ENCODE measurements at regions not wholly inside any gene's neighbourhood (a gene's known extent, or its start where the extent isn't known, plus 50 kb on each side); places are given as distances from the start of the nearest gene placed in this dataset.

GRCh38 chr13:33352041-33352440, 66.5 kb upstream of the STARD13 start:
- CTCF ChIA-PET, result no interaction called here
- Histone ChIP-seq H3K9me3 (ENCODE audit: control insufficient read depth, insufficient read depth, low read depth, low read length) (no peaks in the 10 kb centered on the region), H3K36me3 (ENCODE audit: control insufficient read depth, insufficient read depth, low read length) (no peaks in the 10 kb centered on the region), H3K4me3 (ENCODE audit: low read depth in 2 of 2, low read length in 2 of 2) (no peak overlapping the region), H3K27ac (ENCODE audit: low read length) (no peak overlapping the region), H3K4me1 (ENCODE audit: control insufficient read depth, insufficient read depth, low read length) (no peaks in the 10 kb centered on the region), H3K27me3 (ENCODE audit: control insufficient read depth, insufficient read depth, low read length) (peaks cover 2% of the 10 kb centered on the region; the same call in 1 of the 2 replicates)
- DNase-seq (ENCODE audit: low read depth, low spot score) (no peak), ATAC-seq (no peak)
- TF ChIP-seq TCF7L2 (IDR thresholded peaks at IDR 0.05; ENCODE audit: low read depth, low read length) (no peak), REST (IDR thresholded peaks at IDR 0.05; ENCODE audit: insufficient read depth in 1 of 2, low read depth in 2 of 2, low read length in 1 of 2) (no peak), SIN3A (IDR thresholded peaks at IDR 0.05; ENCODE audit: borderline replicate concordance, insufficient read depth, low read depth, low read length) (no peak), POLR2AphosphoS5 (IDR thresholded peaks at IDR 0.05; ENCODE audit: low read depth, low read length) (no peak), CTCF (IDR thresholded peaks at IDR 0.05) (no peak)
- POLR2A ChIA-PET, result no interaction called here
- in situ Hi-C loops (cut with HindIII; ENCODE audit: low pct_unique_long_range_greater_than_20kb, low sequenced_read_pairs) (no loop called here), intact Hi-C loops (cut with micrococcal nuclease; ENCODE audit: unreplicated experiment) (no loop called here)
- no TSS peak for BruUV-seq (replicated peaks)

GRCh38 chr13:33352526-33352925, 67.0 kb upstream of the STARD13 start:
- DNase-seq (ENCODE audit: low read depth, low spot score) (no peak), ATAC-seq (no peak)
- POLR2A ChIA-PET, result no interaction called here
- Histone ChIP-seq H3K4me3 (ENCODE audit: low read depth in 2 of 2, low read length in 2 of 2) (no peak overlapping the region), H3K27ac (ENCODE audit: low read length) (no peak overlapping the region), H3K27me3 (ENCODE audit: control insufficient read depth, insufficient read depth, low read length) (peaks cover 2% of the 10 kb centered on the region; the same call in 1 of the 2 replicates), H3K4me1 (ENCODE audit: control insufficient read depth, insufficient read depth, low read length) (no peaks in the 10 kb centered on the region), H3K36me3 (ENCODE audit: control insufficient read depth, insufficient read depth, low read length) (no peaks in the 10 kb centered on the region), H3K9me3 (ENCODE audit: control insufficient read depth, insufficient read depth, low read depth, low read length) (no peaks in the 10 kb centered on the region)
- BruUV-seq (replicated peaks), result no TSS peak
- in situ Hi-C loops (cut with HindIII; ENCODE audit: low pct_unique_long_range_greater_than_20kb, low sequenced_read_pairs) (no loop called here), intact Hi-C loops (cut with micrococcal nuclease; ENCODE audit: unreplicated experiment) (no loop called here)
- CTCF ChIA-PET, result no interaction called here
- TF ChIP-seq CTCF (IDR thresholded peaks at IDR 0.05), result no peak
- no peak for TF ChIP-seq TCF7L2 (IDR thresholded peaks at IDR 0.05; ENCODE audit: low read depth, low read length)
- no peak for TF ChIP-seq REST (IDR thresholded peaks at IDR 0.05; ENCODE audit: insufficient read depth in 1 of 2, low read depth in 2 of 2, low read length in 1 of 2)
- no peak for TF ChIP-seq POLR2AphosphoS5 (IDR thresholded peaks at IDR 0.05; ENCODE audit: low read depth, low read length)
- no peak for TF ChIP-seq SIN3A (IDR thresholded peaks at IDR 0.05; ENCODE audit: borderline replicate concordance, insufficient read depth, low read depth, low read length)

All from Panc1 (cell line).